Keratinocyte (primary cell): ENCODE measurements at regions not wholly inside any gene's neighbourhood (a gene's known extent, or its start where the extent isn't known, plus 50 kb on each side); places are given as distances from the start of the nearest gene placed in this dataset.

Experiments
- DNase-seq: peaks from one replicate; pipeline ENCODE4 v3.0.0-alpha.2; 2011; ENCODE audit warnings: low read depth, missing footprints, low spot score
- FAIRE-seq: peaks from 2 replicates; lab custom pipeline; 2011; peaks lifted over from hg19 to GRCh38; lab: Jason Lieb, UNC
- H2AFZ ChIP-seq: 2 replicates; pipeline ENCODE4 v1.6.0; 2012; ENCODE audit warnings: low read length, control low read depth, inconsistent platforms; ENCODE audit not compliant: control insufficient read depth
- H3K27ac ChIP-seq: 2 replicates; pipeline ENCODE4 v1.5.1; 2011; ENCODE audit warnings: low read length; ENCODE audit not compliant: control insufficient read depth, insufficient read depth
- H3K27me3 ChIP-seq: 3 replicates; pipeline ENCODE4 v1.6.0; 2011; ENCODE audit warnings: low read length; ENCODE audit not compliant: control insufficient read depth, insufficient read depth; ENCODE audit errors: extremely low read depth
- H3K36me3 ChIP-seq, 2 experiments: 2 replicates in 1 of 2; 3 replicates in 1 of 2; pipeline ENCODE4 v1.5.1; 2011; ENCODE audit warnings: low read length in 2 of 2, mild to moderate bottlenecking in 1 of 2; ENCODE audit not compliant: control insufficient read depth in 2 of 2, insufficient read depth in 2 of 2; ENCODE audit errors: extremely low read depth in 1 of 2
- H3K4me1 ChIP-seq: 3 replicates; pipeline ENCODE4 v1.5.1; 2011; ENCODE audit warnings: low read length; ENCODE audit not compliant: control insufficient read depth, insufficient read depth; ENCODE audit errors: extremely low read depth
- H3K4me2 ChIP-seq: 3 replicates; pipeline ENCODE4 v1.6.0; 2011; ENCODE audit warnings: low read depth, low read length; ENCODE audit not compliant: control insufficient read depth, insufficient read depth; ENCODE audit errors: extremely low read depth
- H3K4me3 ChIP-seq, 3 experiments: fragments of 200-600 bp in 1 of 3; sonication (generic) in 1 of 3; 2 replicates in 2 of 3; 3 replicates in 1 of 3; pipeline ENCODE4 v1.5.1; 2011 to 2016; ENCODE audit warnings: low read length in 3 of 3, mild to moderate bottlenecking in 3 of 3, control low read depth in 2 of 3, inconsistent platforms in 1 of 3, low read depth in 1 of 3, mixed read lengths in 1 of 3, mixed run types in 1 of 3, moderate library complexity in 1 of 3; ENCODE audit not compliant: control insufficient read depth in 2 of 3, insufficient read depth in 2 of 3; ENCODE audit errors: extremely low read depth in 1 of 3
- H3K79me2 ChIP-seq: 2 replicates; pipeline ENCODE4 v1.6.0; 2012; ENCODE audit warnings: low read length; ENCODE audit not compliant: control insufficient read depth, insufficient read depth
- H3K9ac ChIP-seq: 3 replicates; pipeline ENCODE4 v1.6.0; 2011; ENCODE audit warnings: low read length; ENCODE audit not compliant: control insufficient read depth, insufficient read depth; ENCODE audit errors: extremely low read depth
- H3K9me1 ChIP-seq: 3 replicates; pipeline ENCODE4 v1.6.0; 2011; ENCODE audit warnings: low read length; ENCODE audit not compliant: control insufficient read depth, insufficient read depth; ENCODE audit errors: extremely low read depth
- H3K9me3 ChIP-seq: 2 replicates; pipeline ENCODE4 v1.5.1; 2012; ENCODE audit warnings: low read depth, low read length; ENCODE audit not compliant: control insufficient read depth
- H4K20me1 ChIP-seq: 3 replicates; pipeline ENCODE4 v1.6.0; 2011; ENCODE audit warnings: low read length; ENCODE audit not compliant: control insufficient read depth, insufficient read depth; ENCODE audit errors: extremely low read depth
- CTCF ChIP-seq, 3 experiments: IDR thresholded peaks in 1 of 3; conservative IDR thresholded peaks in 1 of 3; optimal IDR thresholded peaks in 1 of 3; 2 replicates in 2 of 3; 3 replicates in 1 of 3; pipeline versions ENCODE3 to v1.5.1; 2011; ENCODE audit warnings: low read length in 3 of 3, mild to moderate bottlenecking in 3 of 3, moderate library complexity in 2 of 3, control low read depth in 1 of 3, inconsistent platforms in 1 of 3; ENCODE audit not compliant: insufficient read depth in 2 of 3; ENCODE audit errors: extremely low read depth in 1 of 3
- EZH2 ChIP-seq: IDR thresholded peaks from one replicate; pipeline ENCODE4 v1.6.1; 2012; ENCODE audit warnings: inconsistent platforms, mild to moderate bottlenecking, low read length, moderate library complexity
- dilution Hi-C: fragments of 300-500 bp; cut with MboI; formaldehyde crosslinking; loops from one replicate; pipeline ENCODE4 v1.7.0; 2020; ENCODE audit warnings: low sequenced_read_pairs; ENCODE audit not compliant: extremely low pct_ligation_motif_present

GRCh38 chr7:109073543-109073942 is 503.9 kb downstream of the DNAJB9 start:
- FAIRE-seq (no peak), DNase-seq (no peak)
- no peak overlapping the region for H3K9ac ChIP-seq
- no peaks in the 10 kb centered on the region for H4K20me1 ChIP-seq
- dilution Hi-C loops, result no loop called here
- H2AFZ ChIP-seq, result no peak overlapping the region
- H3K27me3 ChIP-seq, result no peaks in the 10 kb centered on the region
- H3K4me1 ChIP-seq, result no peaks in the 10 kb centered on the region
- no peaks in the 10 kb centered on the region for H3K9me3 ChIP-seq
- no peaks in the 10 kb centered on the region for H3K36me3 ChIP-seq
- H3K4me3 ChIP-seq, result no peak overlapping the region
- no peak for TF ChIP-seq EZH2
- no peak for TF ChIP-seq CTCF (optimal IDR thresholded peaks at IDR 0.05 in 1 of 3, IDR thresholded peaks at IDR 0.05 in 1 of 3, conservative IDR thresholded peaks at IDR 0.05 in 1 of 3; ENCODE audit: extremely low read depth in 1 of 3, insufficient read depth in 2 of 3, low read length in 3 of 3)
- H3K4me2 ChIP-seq, result no peak overlapping the region
- H3K9me1 ChIP-seq, result no peaks in the 10 kb centered on the region
- no peak overlapping the region for H3K27ac ChIP-seq
- H3K79me2 ChIP-seq, result no peaks in the 10 kb centered on the region

GRCh38 chr7:109076396-109076972 is 506.8 kb downstream of the DNAJB9 start:
- H3K9me3 ChIP-seq, result no peaks in the 10 kb centered on the region
- no peaks in the 10 kb centered on the region for H3K27me3 ChIP-seq
- no peak overlapping the region for H2AFZ ChIP-seq
- FAIRE-seq, result no peak
- no peaks in the 10 kb centered on the region for H3K9me1 ChIP-seq
- no peak for DNase-seq
- no peak overlapping the region for H3K4me3 ChIP-seq
- H3K79me2 ChIP-seq, result no peaks in the 10 kb centered on the region
- H3K9ac ChIP-seq, result no peak overlapping the region
- H3K27ac ChIP-seq, result no peak overlapping the region
- no peaks in the 10 kb centered on the region for H4K20me1 ChIP-seq
- H3K4me1 ChIP-seq, result no peaks in the 10 kb centered on the region
- TF ChIP-seq EZH2, result no peak
- TF ChIP-seq CTCF (optimal IDR thresholded peaks at IDR 0.05 in 1 of 3, IDR thresholded peaks at IDR 0.05 in 1 of 3, conservative IDR thresholded peaks at IDR 0.05 in 1 of 3; ENCODE audit: extremely low read depth in 1 of 3, insufficient read depth in 2 of 3, low read length in 3 of 3), result no peak
- dilution Hi-C loops, result no loop called here
- H3K4me2 ChIP-seq, result no peak overlapping the region
- H3K36me3 ChIP-seq, result no peaks in the 10 kb centered on the region
